Activated CD8-positive, alpha-beta T cell treated with anti-CD3 and anti-CD28 coated beads, Interleukin-2, amount 10 ng/mL, durations not matched to agents 7 days and 5 days (primary cell): ENCODE measurements at regions not wholly inside any gene's neighbourhood (a gene's known extent, or its start where the extent isn't known, plus 50 kb on each side); places are given as distances from the start of the nearest gene placed in this dataset.
"Not testable (repeated sequence)": the region's sequence is repeated elsewhere in the genome, so short reads cannot be mapped to it uniquely, and the experiment has no call there.

Experiments used
- ATAC-seq: fragments of 150-1000 bp; cut with Tn5 transposase; one replicate; pipeline ENCODE4 v1.10.0; 2021; ENCODE audit warnings: moderate library complexity
- CTCF ChIA-PET: fragments of 350-600 bp; sonication (Branson Sonifier 250); formaldehyde crosslinking; loops from one replicate; lab custom pipeline; 2021; ENCODE audit warnings: antibody characterized with exemption; lab: Charles Lee
- POLR2A ChIA-PET: fragments of 350-600 bp; sonication (Branson Sonifier 250); formaldehyde crosslinking; loops from one replicate; lab custom pipeline; 2021; ENCODE audit warnings: antibody characterized with exemption; lab: Charles Lee
- DNase-seq: peaks from one replicate; pipeline ENCODE4 v3.0.0-alpha.2; 2020
- H3K27ac Mint-ChIP-seq: one replicate; pipeline ENCODE4 v1.8.0; 2021; ENCODE audit warnings: mild to moderate bottlenecking, mixed read lengths
- H3K27me3 Mint-ChIP-seq: one replicate; pipeline ENCODE4 v1.8.0; 2021; ENCODE audit warnings: low read depth, mixed read lengths
- H3K36me3 Mint-ChIP-seq: one replicate; pipeline ENCODE4 v1.8.0; 2021; ENCODE audit warnings: low read depth, mixed read lengths
- H3K4me1 Mint-ChIP-seq: one replicate; pipeline ENCODE4 v1.8.0; 2021; ENCODE audit warnings: low read depth, mixed read lengths
- H3K4me3 Mint-ChIP-seq: one replicate; pipeline ENCODE4 v1.8.0; 2021; ENCODE audit warnings: mild to moderate bottlenecking, mixed read lengths
- H3K9me3 Mint-ChIP-seq: one replicate; pipeline ENCODE4 v1.8.0; 2022; ENCODE audit warnings: mixed read lengths; ENCODE audit not compliant: insufficient read depth

DNA sequence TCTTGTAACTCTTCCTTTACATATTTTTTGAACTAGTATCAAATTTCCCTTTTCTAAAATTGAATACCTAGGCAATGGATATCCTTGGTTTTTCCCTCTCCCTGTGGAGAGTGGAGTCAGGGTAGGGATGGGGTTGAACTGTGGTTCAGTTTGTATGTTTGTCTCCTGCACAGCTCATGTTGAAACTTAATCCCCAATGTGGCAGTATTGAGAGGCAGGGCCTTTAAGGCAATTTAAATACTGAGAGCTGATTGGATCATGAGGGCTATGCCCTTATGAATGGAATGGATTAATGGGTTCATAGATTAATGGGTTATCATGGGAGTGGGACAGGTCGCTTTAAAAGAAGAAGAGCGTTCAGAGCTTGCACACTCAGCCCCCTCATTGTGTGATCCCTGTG, 127.2 kb upstream of the RGS6 start:
- ATAC-seq (no peak), DNase-seq (no peak)
- peaks cover 24% of the 10 kb centered on the region for H3K27me3 Mint-ChIP-seq
- no peak overlapping the region for H3K27ac Mint-ChIP-seq
- no peaks in the 10 kb centered on the region for H3K9me3 Mint-ChIP-seq
- H3K4me1 Mint-ChIP-seq: no peaks in the 10 kb centered on the region
- POLR2A ChIA-PET: no interaction called here
- CTCF ChIA-PET: interaction anchor here (1.5 kb wide), 1 partner anchor 51 kb away, joined by 3 read pairs; no protein-coding TSS in a partner anchor
- H3K4me3 Mint-ChIP-seq: no peak overlapping the region
- no peaks in the 10 kb centered on the region for H3K36me3 Mint-ChIP-seq

DNA sequence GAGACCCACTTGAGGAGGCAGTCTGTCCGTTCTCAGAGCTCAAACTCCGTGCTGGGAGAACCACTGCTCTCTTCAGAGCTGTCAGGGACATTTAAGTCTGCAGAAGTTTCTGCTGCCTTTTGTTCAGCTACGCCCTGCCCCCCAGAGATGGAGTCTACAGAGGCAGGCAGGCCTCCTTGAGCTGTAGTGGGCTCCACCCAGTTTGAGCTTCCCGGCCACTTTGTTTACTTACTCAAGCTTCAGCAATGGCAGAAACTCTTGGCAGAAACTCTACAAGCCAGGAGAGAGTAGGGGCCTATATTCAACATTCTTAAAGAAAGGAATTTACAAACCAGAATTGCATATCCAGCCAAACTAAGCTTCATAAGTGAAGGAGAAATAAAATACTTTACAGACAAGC, 125.2 kb upstream of the RGS6 start:
- H3K27me3 Mint-ChIP-seq: peaks cover 22% of the 10 kb centered on the region
- CTCF ChIA-PET, H3K36me3 Mint-ChIP-seq, H3K27ac Mint-ChIP-seq, H3K4me1 Mint-ChIP-seq, ATAC-seq, H3K4me3 Mint-ChIP-seq, DNase-seq, H3K9me3 Mint-ChIP-seq, POLR2A ChIA-PET: not testable (repeated sequence)

DNA sequence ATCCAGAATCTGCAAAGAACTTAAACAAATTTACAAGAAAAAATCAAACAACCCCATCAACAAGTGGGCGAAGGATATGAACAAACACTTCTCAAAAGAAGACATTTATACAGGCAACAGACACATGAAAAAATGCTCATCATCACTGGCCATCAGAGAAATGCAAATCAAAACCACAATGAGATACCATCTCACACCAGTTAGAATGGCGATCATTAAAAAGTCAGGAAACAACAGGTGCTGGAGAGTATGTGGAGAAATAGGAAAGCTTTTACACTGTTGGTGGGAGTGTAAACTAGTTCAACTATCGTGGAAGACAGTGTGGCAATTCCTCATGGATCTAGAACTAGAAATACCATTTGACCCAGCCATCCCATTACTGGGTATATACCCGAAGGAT, 121.4 kb upstream of the RGS6 start:
- DNase-seq, H3K36me3 Mint-ChIP-seq, POLR2A ChIA-PET, ATAC-seq, H3K4me3 Mint-ChIP-seq, CTCF ChIA-PET, H3K9me3 Mint-ChIP-seq, H3K4me1 Mint-ChIP-seq, H3K27ac Mint-ChIP-seq: not testable (repeated sequence)
- peaks cover 23% of the 10 kb centered on the region for H3K27me3 Mint-ChIP-seq

DNA sequence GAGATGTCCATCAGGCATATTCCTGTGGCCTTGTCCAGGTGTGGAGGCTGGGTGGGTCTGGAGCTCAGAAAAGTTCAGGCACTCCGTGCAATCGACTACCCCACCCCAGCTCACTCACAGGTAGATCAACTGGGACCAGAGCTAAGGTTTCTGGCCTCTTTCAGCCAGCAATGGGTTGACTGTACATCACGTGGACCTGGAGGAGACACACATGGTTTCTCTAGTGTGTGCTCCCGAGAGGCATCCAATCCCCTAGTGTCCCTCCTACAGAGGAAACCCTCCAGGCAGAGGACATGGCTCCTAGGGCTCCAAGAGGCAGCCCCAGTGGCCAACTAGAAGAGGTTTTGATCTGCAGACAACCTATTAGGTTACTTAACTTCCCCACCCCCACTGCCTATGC, 119.5 kb upstream of the RGS6 start:
- CTCF ChIA-PET: no interaction called here
- no peak overlapping the region for H3K4me3 Mint-ChIP-seq

DNA sequence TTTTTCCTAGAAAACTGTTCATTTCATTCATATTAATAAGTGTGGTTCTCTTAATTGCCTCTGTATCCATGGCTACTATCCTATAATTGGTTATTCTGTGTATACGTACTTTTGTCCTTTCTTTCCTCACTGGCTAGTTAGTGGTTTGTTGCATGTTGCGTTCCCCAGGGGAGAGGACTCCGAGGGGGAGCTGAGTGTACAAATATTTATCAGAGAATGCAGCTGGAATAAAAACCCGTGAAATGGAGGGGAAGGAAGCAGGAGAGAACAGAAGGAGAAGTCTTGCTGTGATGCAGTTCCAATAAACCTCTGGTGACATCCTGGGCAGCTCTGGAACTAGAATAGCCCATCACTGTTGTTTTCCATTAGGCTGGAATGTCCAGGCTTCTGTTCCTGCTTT, 117.1 kb upstream of the RGS6 start:
- Mint-ChIP-seq H3K9me3 (no peaks in the 10 kb centered on the region), H3K4me1 (no peaks in the 10 kb centered on the region), H3K36me3 (no peaks in the 10 kb centered on the region), H3K27ac (no peak overlapping the region), H3K27me3 (peaks cover 22% of the 10 kb centered on the region), H3K4me3 (no peak overlapping the region)
- POLR2A ChIA-PET: no interaction called here
- DNase-seq (no peak), ATAC-seq (no peak)
- CTCF ChIA-PET: interaction anchor here (1.2 kb wide), 1 partner anchor 40 kb away, joined by 3 read pairs; no protein-coding TSS in a partner anchor

More for the DNA sequence above, 119.5 kb upstream of the RGS6 start:
- Mint-ChIP-seq H3K4me1 (no peaks in the 10 kb centered on the region), H3K27ac (no peak overlapping the region), H3K27me3 (peaks cover 28% of the 10 kb centered on the region), H3K36me3 (no peaks in the 10 kb centered on the region), H3K9me3 (no peaks in the 10 kb centered on the region)
- DNase-seq (no peak), ATAC-seq (no peak)
- POLR2A ChIA-PET: no interaction called here

DNA sequence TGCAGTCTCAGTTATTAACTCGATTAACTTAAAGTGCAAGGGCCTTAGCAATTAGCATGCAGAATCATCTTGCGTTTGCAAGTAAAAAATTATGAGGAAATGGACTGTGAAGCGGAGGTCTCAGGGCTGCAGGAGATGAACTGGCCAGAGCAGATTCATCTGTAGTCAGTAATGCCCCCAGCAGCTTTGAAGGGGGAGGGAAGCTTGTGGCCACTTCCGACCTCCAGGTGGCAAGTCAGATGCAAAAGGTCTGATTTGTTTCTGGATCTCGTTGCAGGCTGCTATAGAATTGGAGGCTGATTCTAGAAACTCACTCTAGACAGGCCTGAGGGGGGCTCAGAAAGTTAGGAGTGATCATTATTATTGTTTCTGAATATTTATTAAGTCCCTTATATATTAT, 107.4 kb upstream of the RGS6 start:
- Mint-ChIP-seq H3K9me3 (no peaks in the 10 kb centered on the region), H3K27ac (no peak overlapping the region), H3K27me3 (peaks cover 9% of the 10 kb centered on the region), H3K4me1 (peaks cover 10% of the 10 kb centered on the region), H3K36me3 (no peaks in the 10 kb centered on the region), H3K4me3 (no peak overlapping the region)
- ChIA-PET POLR2A (no interaction called here), CTCF (no interaction called here)
- ATAC-seq (no peak), DNase-seq (no peak)

DNA sequence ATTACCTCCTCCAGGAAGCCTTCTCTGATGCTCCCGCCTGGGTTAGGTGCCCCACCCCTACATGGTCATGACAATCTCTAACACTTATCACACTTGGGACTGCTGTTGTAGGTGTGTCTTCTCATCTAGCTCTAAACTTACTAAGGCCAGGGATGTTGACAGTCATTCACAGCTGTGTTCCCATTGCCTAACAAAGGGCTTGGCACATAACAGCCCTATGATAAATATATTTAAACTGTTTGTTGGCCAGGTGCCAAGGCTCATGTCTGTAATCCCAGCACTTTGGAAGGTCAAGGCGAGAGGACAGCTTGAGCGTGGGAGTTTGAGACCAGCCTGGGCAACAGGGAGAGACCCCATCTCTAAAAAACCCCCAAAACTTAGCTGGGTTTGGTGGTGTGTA, 98.8 kb upstream of the RGS6 start:
- ChIA-PET CTCF (interaction anchor here (2.5 kb wide), 1 partner anchor 22 kb away, joined by 8 read pairs; no protein-coding TSS in a partner anchor), POLR2A (no interaction called here)
- H3K36me3 Mint-ChIP-seq: no peaks in the 10 kb centered on the region
- peaks cover 6% of the 10 kb centered on the region for H3K27me3 Mint-ChIP-seq
- peaks cover 6% of the 10 kb centered on the region for H3K9me3 Mint-ChIP-seq
- H3K4me1 Mint-ChIP-seq: no peaks in the 10 kb centered on the region
- H3K4me3 Mint-ChIP-seq: no peak overlapping the region
- no peak for ATAC-seq
- H3K27ac Mint-ChIP-seq: no peak overlapping the region
- no peak for DNase-seq

DNA sequence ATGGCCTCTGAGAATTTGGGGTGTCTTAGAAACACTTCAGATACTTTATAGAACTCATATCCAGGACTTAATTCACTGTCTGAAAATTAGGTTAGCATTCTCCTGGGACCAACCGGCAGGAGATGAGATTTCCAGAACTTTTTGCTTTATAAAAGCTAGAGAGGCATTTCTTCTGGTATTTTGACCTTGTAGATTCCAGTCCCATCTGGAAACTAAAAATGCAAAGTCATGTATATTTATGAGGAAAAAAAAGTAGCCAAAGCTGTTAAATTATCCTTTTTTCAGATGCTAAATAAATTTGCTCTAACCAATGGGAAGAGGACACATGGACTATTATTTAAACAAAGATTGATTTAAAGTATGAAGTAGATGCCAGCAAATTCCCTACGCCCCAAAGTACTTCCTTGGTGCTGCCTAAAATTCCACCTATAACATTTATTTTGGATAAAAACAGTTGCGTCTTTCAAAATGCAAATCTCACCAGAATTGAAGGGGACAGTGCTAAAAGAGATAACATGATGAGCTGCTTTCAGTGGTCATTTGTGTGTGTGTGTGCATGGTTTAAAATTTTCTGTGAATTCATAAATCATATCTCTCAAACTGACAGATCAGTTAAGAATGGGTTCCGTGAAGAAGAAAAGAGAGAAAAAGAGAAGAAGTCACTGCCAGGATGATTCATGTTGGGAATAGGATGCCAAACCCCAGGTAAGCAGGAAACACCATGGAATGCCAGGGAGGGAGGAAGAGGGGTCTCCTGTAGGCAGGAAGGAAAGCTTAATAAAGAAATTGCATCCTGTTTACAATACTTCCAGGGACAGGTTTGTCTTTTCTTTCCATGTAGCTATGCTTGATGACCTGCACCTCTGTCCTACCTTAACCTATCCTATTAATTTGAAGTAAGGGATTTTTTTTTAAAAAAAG, 97.7 kb upstream of the RGS6 start:
- H3K36me3 Mint-ChIP-seq: no peaks in the 10 kb centered on the region
- ChIA-PET POLR2A (no interaction called here), CTCF (interaction anchor here (2.5 kb wide), 1 partner anchor 21 kb away, joined by 8 read pairs; no protein-coding TSS in a partner anchor)
- H3K4me3 Mint-ChIP-seq: no peak overlapping the region
- peaks cover 6% of the 10 kb centered on the region for H3K9me3 Mint-ChIP-seq
- H3K27me3 Mint-ChIP-seq: peaks cover 8% of the 10 kb centered on the region
- no peak overlapping the region for H3K27ac Mint-ChIP-seq
- ATAC-seq (no peak), DNase-seq (no peak)
- H3K4me1 Mint-ChIP-seq: no peaks in the 10 kb centered on the region

DNA sequence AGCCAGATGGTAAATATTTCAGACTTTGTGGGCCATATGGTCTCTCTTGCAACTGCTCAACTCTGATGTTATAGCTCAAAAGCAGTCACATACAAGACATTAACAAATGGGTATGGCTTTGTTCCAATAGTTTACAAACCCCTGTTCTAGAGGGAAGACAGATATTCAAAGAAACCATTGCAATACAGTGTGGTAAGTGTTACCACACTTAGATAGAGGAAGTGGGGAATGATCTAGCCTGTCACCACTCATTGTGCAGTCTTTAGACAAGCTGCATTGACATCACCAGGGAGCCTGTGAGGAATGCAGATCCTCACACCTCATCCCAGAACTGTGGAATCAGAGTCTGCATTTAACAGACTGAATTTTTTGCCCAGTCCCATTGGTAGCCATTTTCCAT, 80.0 kb upstream of the RGS6 start:
- H3K27me3 Mint-ChIP-seq: peaks cover 18% of the 10 kb centered on the region
- ATAC-seq: no peak

DNA sequence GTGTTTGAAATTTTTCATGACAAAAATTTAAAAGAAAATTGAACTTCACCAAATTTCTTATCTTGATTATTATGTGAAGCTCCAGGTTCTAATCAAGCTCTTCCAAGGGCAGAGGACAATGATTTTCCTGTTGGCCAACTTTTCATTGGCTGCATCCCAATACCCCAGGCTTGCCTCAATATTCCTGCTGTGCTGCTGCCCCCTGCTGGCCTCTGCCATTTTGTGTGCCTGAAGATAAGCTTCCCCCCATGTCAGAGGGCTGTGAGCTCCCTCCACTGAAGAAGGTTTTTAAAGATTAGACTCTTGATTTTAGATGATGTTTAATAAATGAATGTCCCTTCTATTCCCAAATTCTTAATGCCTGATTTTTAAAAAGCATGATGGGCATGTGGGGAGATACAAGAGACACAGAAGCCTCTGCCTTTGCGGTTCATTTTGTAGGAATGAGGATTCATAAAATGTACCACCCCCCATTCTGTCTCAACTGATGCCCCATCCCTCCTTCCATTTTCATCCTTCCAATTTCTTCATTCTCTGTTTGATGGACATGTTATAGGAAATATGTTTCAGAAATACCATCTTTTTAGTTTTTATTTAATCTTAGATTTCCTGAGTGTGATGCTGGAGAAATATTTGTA, 76.7 kb upstream of the RGS6 start:
- Mint-ChIP-seq H3K4me1 (peaks cover 11% of the 10 kb centered on the region), H3K4me3 (no peak overlapping the region), H3K27me3 (peaks cover 33% of the 10 kb centered on the region), H3K27ac (no peak overlapping the region), H3K9me3 (no peaks in the 10 kb centered on the region), H3K36me3 (no peaks in the 10 kb centered on the region)
- ChIA-PET POLR2A (no interaction called here), CTCF (interaction anchor here (0.5 to 2.6 kb wide), 41 partner anchors 9 to 977 kb away, joined by 3 to 16 read pairs (median 4); no protein-coding TSS in a partner anchor)
- ATAC-seq: no peak
- peak; percentile 64 for DNase-seq

More for the DNA sequence above, 80.0 kb upstream of the RGS6 start:
- no peaks in the 10 kb centered on the region for H3K36me3 Mint-ChIP-seq
- CTCF ChIA-PET: interaction anchor here (1.4 kb wide), 1 partner anchor 102 kb away, joined by 3 read pairs; no protein-coding TSS in a partner anchor
- no peak overlapping the region for H3K27ac Mint-ChIP-seq
- no peak for DNase-seq
- H3K4me3 Mint-ChIP-seq: no peak overlapping the region
- H3K9me3 Mint-ChIP-seq: peaks cover 7% of the 10 kb centered on the region
- POLR2A ChIA-PET: no interaction called here
- peaks cover 11% of the 10 kb centered on the region for H3K4me1 Mint-ChIP-seq

DNA sequence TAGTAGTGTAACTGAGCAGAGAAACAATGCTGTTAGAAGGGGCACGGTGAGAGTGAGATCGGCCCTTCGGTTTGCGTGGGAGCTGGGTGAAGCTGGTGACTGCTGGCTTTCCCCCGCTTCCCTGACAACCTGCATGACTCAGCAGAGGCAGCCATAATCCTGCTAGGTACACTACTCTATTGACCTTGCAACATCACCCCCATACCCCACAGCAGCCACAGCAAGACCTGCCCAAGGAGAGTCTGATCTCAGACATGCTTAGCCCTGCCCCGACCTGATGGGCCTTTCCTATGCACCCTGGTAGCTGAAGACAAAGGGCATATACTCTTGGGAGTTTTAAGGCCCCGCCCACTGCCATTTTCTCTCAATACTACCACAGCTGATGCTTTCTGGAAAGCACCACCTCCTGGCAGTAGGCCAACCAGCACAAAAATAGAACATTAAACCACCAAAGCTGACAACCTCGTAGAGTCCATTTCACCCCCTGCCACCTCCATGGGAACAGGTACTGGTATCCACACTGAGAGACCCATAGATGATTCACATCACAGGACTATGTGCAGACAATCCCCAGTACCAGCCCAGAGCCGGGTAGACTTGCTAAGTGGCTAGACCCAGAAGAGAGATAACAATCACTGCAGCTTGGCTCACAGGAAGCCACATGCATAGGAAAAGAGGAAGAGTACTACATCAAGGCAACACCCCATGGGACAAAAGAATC, 75.9 kb upstream of the RGS6 start:
- Mint-ChIP-seq H3K36me3 (no peaks in the 10 kb centered on the region), H3K27ac (no peak overlapping the region), H3K4me1 (peaks cover 11% of the 10 kb centered on the region), H3K27me3 (peaks cover 35% of the 10 kb centered on the region), H3K4me3 (no peak overlapping the region), H3K9me3 (no peaks in the 10 kb centered on the region)
- ATAC-seq (no peak), DNase-seq (no peak)
- ChIA-PET POLR2A (no interaction called here), CTCF (interaction anchor here (1.1 to 2.6 kb wide), 3 partner anchors 92 to 752 kb away, joined by 3 to 16 read pairs (median 3); no protein-coding TSS in a partner anchor)
